ENCODE measurements at regions not wholly inside any gene's neighbourhood (a gene's known extent, or its start where the extent isn't known, plus 50 kb on each side); places are given as distances from the start of the nearest gene placed in this dataset.
"Not testable (repeated sequence)": the region's sequence is repeated elsewhere in the genome, so short reads cannot be mapped to it uniquely, and the experiment has no call there.

DNA sequence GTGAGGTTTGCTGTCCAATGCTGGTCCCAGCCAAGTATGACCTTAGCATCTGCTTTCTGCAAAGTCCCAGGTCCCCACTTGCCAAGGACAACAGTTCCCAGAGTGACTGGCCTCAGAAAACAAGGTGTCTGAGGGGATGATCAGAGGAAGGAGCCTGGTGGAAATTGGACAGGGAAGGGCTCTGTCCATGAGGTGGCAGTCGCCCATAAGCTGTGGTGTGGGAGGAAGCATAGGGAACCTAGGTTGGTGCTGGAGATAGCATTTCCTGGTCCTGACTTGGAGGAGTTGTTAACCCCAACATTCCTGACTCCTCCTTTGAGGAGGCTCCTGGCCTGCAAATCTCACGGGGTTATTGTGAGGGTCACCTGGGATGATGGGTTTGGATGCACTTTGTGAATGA lies 77.8 kb downstream of the LIMS4 start:
- H3K36me3 Mint-ChIP-seq; H3K4me1 Mint-ChIP-seq; H3K27ac Mint-ChIP-seq; H3K4me3 ChIP-seq (replicated peaks in 1 of 3; ENCODE audit: low read depth in 2 of 3, low read length in 3 of 3); H3K9me3 Mint-ChIP-seq; H3K36me3 ChIP-seq (replicated peaks in 1 of 2; ENCODE audit: control insufficient read depth in 1 of 2, insufficient read depth in 2 of 2, low read length in 2 of 2); H3K9ac ChIP-seq (ENCODE audit: insufficient read depth, low read length, poor library complexity, severe bottlenecking); intact Hi-C loops (cut with micrococcal nuclease); H3K27ac ChIP-seq (ENCODE audit: low read depth in 1 of 2, low read length in 2 of 2); H3K4me2 ChIP-seq (replicated peaks; ENCODE audit: extremely low read depth, low read length, poor library complexity, severe bottlenecking); H3K9me3 ChIP-seq (replicated peaks in 1 of 2; ENCODE audit: control insufficient read depth in 1 of 2, insufficient read depth in 1 of 2, low read length in 2 of 2); H4K20me1 ChIP-seq (ENCODE audit: insufficient read depth, low read length); H3K79me2 ChIP-seq (ENCODE audit: insufficient read depth, low read length); H3K4me3 Mint-ChIP-seq; H2AFZ ChIP-seq (ENCODE audit: insufficient read depth, low read depth, low read length, poor library complexity, severe bottlenecking); H3K27me3 ChIP-seq (ENCODE audit: control insufficient read depth in 2 of 2, insufficient read depth in 2 of 2, low read length in 2 of 2); H3K27me3 Mint-ChIP-seq (ENCODE audit: low read depth in 3 of 3); DNase-seq; H3K4me1 ChIP-seq (ENCODE audit: control insufficient read depth in 1 of 2, insufficient read depth in 2 of 2, low read length in 2 of 2): not testable (repeated sequence)
- no CpG with 5 or more reads among the region's 2 CpGs for WGBS (ENCODE audit: insufficient coverage)

DNA sequence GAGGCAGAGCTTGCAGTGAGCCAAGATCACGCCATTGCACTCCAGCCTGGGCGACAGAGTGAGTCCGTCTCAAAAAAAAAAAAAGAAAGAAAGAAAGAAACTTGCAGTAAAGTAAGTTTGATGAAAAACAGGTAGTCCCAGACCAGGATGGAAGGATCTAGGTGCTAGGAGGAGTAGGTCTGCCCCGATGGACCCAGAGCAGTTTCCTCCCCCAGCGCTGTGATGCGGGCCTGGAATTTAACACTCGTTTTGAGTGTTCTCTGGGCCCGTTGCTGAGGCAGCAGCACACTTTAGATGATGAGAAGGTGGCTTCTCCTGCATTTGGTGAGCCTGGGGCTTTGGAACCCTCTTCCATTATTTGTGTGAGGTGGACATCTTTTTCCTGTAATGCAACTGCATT lies 80.2 kb downstream of the LIMS4 start:
- H3K36me3 Mint-ChIP-seq; H3K27me3 Mint-ChIP-seq (ENCODE audit: low read depth in 3 of 3); H3K27me3 ChIP-seq (ENCODE audit: control insufficient read depth in 2 of 2, insufficient read depth in 2 of 2, low read length in 2 of 2); H3K4me3 ChIP-seq (replicated peaks in 1 of 3; ENCODE audit: low read depth in 2 of 3, low read length in 3 of 3); intact Hi-C loops (cut with micrococcal nuclease); H3K4me3 Mint-ChIP-seq; H3K36me3 ChIP-seq (replicated peaks in 1 of 2; ENCODE audit: control insufficient read depth in 1 of 2, insufficient read depth in 2 of 2, low read length in 2 of 2); H3K9me3 Mint-ChIP-seq; H3K9me3 ChIP-seq (replicated peaks in 1 of 2; ENCODE audit: control insufficient read depth in 1 of 2, insufficient read depth in 1 of 2, low read length in 2 of 2); H3K79me2 ChIP-seq (ENCODE audit: insufficient read depth, low read length); DNase-seq; H3K27ac Mint-ChIP-seq; H4K20me1 ChIP-seq (ENCODE audit: insufficient read depth, low read length); H3K9ac ChIP-seq (ENCODE audit: insufficient read depth, low read length, poor library complexity, severe bottlenecking); H2AFZ ChIP-seq (ENCODE audit: insufficient read depth, low read depth, low read length, poor library complexity, severe bottlenecking); H3K4me2 ChIP-seq (replicated peaks; ENCODE audit: extremely low read depth, low read length, poor library complexity, severe bottlenecking); H3K27ac ChIP-seq (ENCODE audit: low read depth in 1 of 2, low read length in 2 of 2); H3K4me1 ChIP-seq (ENCODE audit: control insufficient read depth in 1 of 2, insufficient read depth in 2 of 2, low read length in 2 of 2); H3K4me1 Mint-ChIP-seq: not testable (repeated sequence)
- WGBS (ENCODE audit: insufficient coverage) = no CpG with 5 or more reads among the region's 8 CpGs

DNA sequence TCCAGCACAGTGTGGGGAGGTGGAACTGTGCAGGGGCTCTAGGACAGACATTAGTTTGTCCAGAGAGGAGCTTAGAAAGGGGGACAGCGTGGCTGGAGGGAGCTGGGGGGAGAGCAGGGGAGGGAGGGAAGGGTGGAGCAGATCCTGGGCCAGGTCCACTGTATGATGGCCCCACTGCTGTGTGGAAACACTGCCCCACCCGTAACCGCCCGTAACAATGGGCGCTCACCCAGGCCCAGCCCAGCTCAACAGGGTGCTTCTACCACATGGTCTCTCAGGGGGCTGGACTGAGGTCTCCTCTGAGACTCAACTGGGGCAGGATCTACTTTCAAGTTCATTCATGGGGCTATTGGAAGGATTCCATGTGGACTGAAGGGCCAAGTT lies 81.6 kb downstream of the LIMS4 start:
- no CpG with 5 or more reads among the region's 5 CpGs for WGBS (ENCODE audit: insufficient coverage)
- H3K27ac ChIP-seq (ENCODE audit: low read depth in 1 of 2, low read length in 2 of 2); H3K36me3 ChIP-seq (replicated peaks in 1 of 2; ENCODE audit: control insufficient read depth in 1 of 2, insufficient read depth in 2 of 2, low read length in 2 of 2); H3K9me3 ChIP-seq (replicated peaks in 1 of 2; ENCODE audit: control insufficient read depth in 1 of 2, insufficient read depth in 1 of 2, low read length in 2 of 2); H3K36me3 Mint-ChIP-seq; intact Hi-C loops (cut with micrococcal nuclease); H3K9ac ChIP-seq (ENCODE audit: insufficient read depth, low read length, poor library complexity, severe bottlenecking); H4K20me1 ChIP-seq (ENCODE audit: insufficient read depth, low read length); H3K4me1 ChIP-seq (ENCODE audit: control insufficient read depth in 1 of 2, insufficient read depth in 2 of 2, low read length in 2 of 2); H3K27me3 Mint-ChIP-seq (ENCODE audit: low read depth in 3 of 3); H3K4me1 Mint-ChIP-seq; H3K27ac Mint-ChIP-seq; H3K4me3 Mint-ChIP-seq; H2AFZ ChIP-seq (ENCODE audit: insufficient read depth, low read depth, low read length, poor library complexity, severe bottlenecking); H3K4me2 ChIP-seq (replicated peaks; ENCODE audit: extremely low read depth, low read length, poor library complexity, severe bottlenecking); H3K9me3 Mint-ChIP-seq; H3K79me2 ChIP-seq (ENCODE audit: insufficient read depth, low read length); H3K4me3 ChIP-seq (replicated peaks in 1 of 3; ENCODE audit: low read depth in 2 of 3, low read length in 3 of 3); DNase-seq; H3K27me3 ChIP-seq (ENCODE audit: control insufficient read depth in 2 of 2, insufficient read depth in 2 of 2, low read length in 2 of 2): not testable (repeated sequence)

All from CD14-positive monocyte (primary cell).